Neural progenitor cell (in vitro differentiated cells): ENCODE measurements at regions not wholly inside any gene's neighbourhood (a gene's known extent, or its start where the extent isn't known, plus 50 kb on each side); places are given as distances from the start of the nearest gene placed in this dataset.
"Not testable (repeated sequence)": the region's sequence is repeated elsewhere in the genome, so short reads cannot be mapped to it uniquely, and the experiment has no call there.

Source experiments
- DNase-seq: peaks from one replicate; pipeline ENCODE4 v3.0.0-alpha.2; 2016; ENCODE audit warnings: low spot score
- H2AFZ ChIP-seq: fragments of 200-600 bp; sonication (generic); replicated peaks from 2 replicates; pipeline ENCODE4 v1.6.1; 2016; ENCODE audit warnings: antibody characterized with exemption
- H3F3A ChIP-seq: fragments of 200-600 bp; sonication (generic); 2 replicates; pipeline ENCODE4 v1.6.1; 2016; ENCODE audit warnings: antibody characterized with exemption, low read depth
- H3K27ac ChIP-seq: fragments of 200-600 bp; sonication (generic); 2 replicates; pipeline ENCODE4 v1.5.1; 2016; ENCODE audit warnings: mild to moderate bottlenecking
- H3K27me3 ChIP-seq: fragments of 200-600 bp; sonication (generic); 2 replicates; pipeline ENCODE4 v1.6.1; 2016; ENCODE audit warnings: mild to moderate bottlenecking, moderate library complexity
- H3K36me3 ChIP-seq: fragments of 200-600 bp; sonication (generic); 2 replicates; pipeline ENCODE4 v1.5.1; 2016
- H3K4me1 ChIP-seq: fragments of 200-600 bp; sonication (generic); 2 replicates; pipeline ENCODE4 v1.6.1; 2016; ENCODE audit warnings: mixed run types
- H3K4me2 ChIP-seq: fragments of 200-600 bp; sonication (generic); 2 replicates; pipeline ENCODE4 v1.6.1; 2016
- H3K4me3 ChIP-seq: fragments of 200-600 bp; sonication (generic); 2 replicates; pipeline ENCODE4 v1.5.1; 2016
- H3K79me2 ChIP-seq: fragments of 200-600 bp; sonication (generic); 2 replicates; pipeline ENCODE4 v1.6.1; 2016; ENCODE audit warnings: low read depth
- H3K9ac ChIP-seq: fragments of 200-600 bp; sonication (generic); 2 replicates; pipeline ENCODE4 v1.6.1; 2016
- H3K9me3 ChIP-seq: fragments of 200-600 bp; sonication (generic); 2 replicates; pipeline ENCODE4 v1.5.1; 2016; ENCODE audit warnings: low read depth
- H4K20me1 ChIP-seq: fragments of 200-600 bp; sonication (generic); 2 replicates; pipeline ENCODE4 v1.6.1; 2016; ENCODE audit warnings: low read depth
- H3K27ac Mint-ChIP-seq: 3 replicates; pipeline ENCODE4 v1.8.0; 2021; ENCODE audit warnings: mixed read lengths
- H3K27me3 Mint-ChIP-seq: 2 replicates; pipeline ENCODE4 v1.8.0; 2022; ENCODE audit warnings: low read depth, mild to moderate bottlenecking, inconsistent platforms, moderate library complexity, mixed read lengths; ENCODE audit not compliant: insufficient read depth
- H3K36me3 Mint-ChIP-seq: 3 replicates; pipeline ENCODE4 v1.8.0; 2021; ENCODE audit warnings: mixed read lengths
- H3K4me1 Mint-ChIP-seq: 3 replicates; pipeline ENCODE4 v1.8.0; 2021; ENCODE audit warnings: mixed read lengths
- H3K4me3 Mint-ChIP-seq: 3 replicates; pipeline ENCODE4 v1.8.0; 2021; ENCODE audit warnings: mild to moderate bottlenecking, moderate library complexity, mixed read lengths
- H3K9me3 Mint-ChIP-seq: 3 replicates; pipeline ENCODE4 v1.8.0; 2020; ENCODE audit warnings: mixed read lengths
- EZH2 ChIP-seq: fragments of 200-600 bp; sonication (generic); IDR thresholded peaks from 2 replicates; pipeline ENCODE4 v1.6.1; 2017; ENCODE audit warnings: antibody characterized with exemption, mild to moderate bottlenecking, moderate library complexity
- EZH2phosphoT487 ChIP-seq: fragments of 200-600 bp; sonication (generic); IDR thresholded peaks from 2 replicates; pipeline ENCODE4 v1.6.1; 2017; ENCODE audit warnings: antibody characterized with exemption
- TF ChIP-seq, protein P1 (sequence below): fragments of 200-600 bp; sonication (generic); IDR thresholded peaks from 2 replicates; pipeline ENCODE4 v1.5.1; 2017; ENCODE audit warnings: antibody characterized with exemption, mild to moderate bottlenecking

GRCh38 chr1:229170778-229171505 is 100.0 kb upstream of the RAB4A start:
- Histone ChIP-seq H3K27me3 (no peaks in the 10 kb centered on the region), H3K9me3 (no peaks in the 10 kb centered on the region), H3K79me2 (no peaks in the 10 kb centered on the region), H3K9ac (no peak overlapping the region), H3K4me3 (no peak overlapping the region), H3K27ac (no peak overlapping the region), H3K4me1 (peaks cover 4% of the 10 kb centered on the region), H4K20me1 (no peaks in the 10 kb centered on the region), H2AFZ (no peak overlapping the region), H3K4me2 (no peak overlapping the region), H3K36me3 (no peaks in the 10 kb centered on the region), H3F3A (no peaks in the 10 kb centered on the region)
- no peaks in the 10 kb centered on the region for H3K36me3 Mint-ChIP-seq
- H3K9me3 Mint-ChIP-seq, result peaks cover 2% of the 10 kb centered on the region
- DNase-seq, result no peak
- peaks cover 11% of the 10 kb centered on the region for H3K27me3 Mint-ChIP-seq
- peak overlapping the region; percentile 87 for H3K27ac Mint-ChIP-seq
- H3K4me3 Mint-ChIP-seq, result peak overlapping the region; percentile 10
- H3K4me1 Mint-ChIP-seq, result peaks cover 27% of the 10 kb centered on the region
- no peak for TF ChIP-seq EZH2phosphoT487
- TF ChIP-seq, protein P1, sequence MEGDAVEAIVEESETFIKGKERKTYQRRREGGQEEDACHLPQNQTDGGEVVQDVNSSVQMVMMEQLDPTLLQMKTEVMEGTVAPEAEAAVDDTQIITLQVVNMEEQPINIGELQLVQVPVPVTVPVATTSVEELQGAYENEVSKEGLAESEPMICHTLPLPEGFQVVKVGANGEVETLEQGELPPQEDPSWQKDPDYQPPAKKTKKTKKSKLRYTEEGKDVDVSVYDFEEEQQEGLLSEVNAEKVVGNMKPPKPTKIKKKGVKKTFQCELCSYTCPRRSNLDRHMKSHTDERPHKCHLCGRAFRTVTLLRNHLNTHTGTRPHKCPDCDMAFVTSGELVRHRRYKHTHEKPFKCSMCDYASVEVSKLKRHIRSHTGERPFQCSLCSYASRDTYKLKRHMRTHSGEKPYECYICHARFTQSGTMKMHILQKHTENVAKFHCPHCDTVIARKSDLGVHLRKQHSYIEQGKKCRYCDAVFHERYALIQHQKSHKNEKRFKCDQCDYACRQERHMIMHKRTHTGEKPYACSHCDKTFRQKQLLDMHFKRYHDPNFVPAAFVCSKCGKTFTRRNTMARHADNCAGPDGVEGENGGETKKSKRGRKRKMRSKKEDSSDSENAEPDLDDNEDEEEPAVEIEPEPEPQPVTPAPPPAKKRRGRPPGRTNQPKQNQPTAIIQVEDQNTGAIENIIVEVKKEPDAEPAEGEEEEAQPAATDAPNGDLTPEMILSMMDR, result no peak
- TF ChIP-seq EZH2, result no peak

DNA sequence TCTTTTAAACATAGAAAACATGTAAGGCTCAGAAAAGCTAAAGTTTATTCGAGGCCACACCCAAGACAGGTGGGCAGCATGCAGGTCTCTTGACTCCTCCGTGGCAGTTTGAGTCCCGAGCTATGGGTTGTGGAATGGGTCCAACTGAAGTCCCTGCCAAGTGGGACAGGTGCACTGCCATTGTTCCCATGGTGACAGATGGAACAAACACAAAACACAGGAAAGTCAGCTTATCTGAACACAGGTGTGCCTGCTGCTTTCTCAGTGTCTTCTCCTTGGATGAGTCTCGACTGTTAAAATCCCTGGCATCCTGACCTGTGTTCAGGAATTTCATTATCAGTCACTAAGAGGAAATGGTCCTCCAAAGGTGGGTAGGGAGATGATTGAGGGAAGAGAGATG is 99.0 kb upstream of the RAB4A start:
- Mint-ChIP-seq H3K36me3 (no peaks in the 10 kb centered on the region), H3K27me3 (peaks cover 9% of the 10 kb centered on the region), H3K4me3 (no peak overlapping the region), H3K4me1 (peaks cover 27% of the 10 kb centered on the region), H3K27ac (no peak overlapping the region), H3K9me3 (peaks cover 2% of the 10 kb centered on the region)
- no peak for DNase-seq
- no peak for TF ChIP-seq EZH2
- H4K20me1 ChIP-seq, result no peaks in the 10 kb centered on the region
- no peak overlapping the region for H2AFZ ChIP-seq
- H3K79me2 ChIP-seq, result no peaks in the 10 kb centered on the region
- H3K4me2 ChIP-seq, result no peak overlapping the region
- no peaks in the 10 kb centered on the region for H3F3A ChIP-seq
- H3K4me1 ChIP-seq, result peaks cover 12% of the 10 kb centered on the region
- no peaks in the 10 kb centered on the region for H3K27me3 ChIP-seq
- H3K9ac ChIP-seq, result no peak overlapping the region
- H3K9me3 ChIP-seq, result no peaks in the 10 kb centered on the region
- H3K36me3 ChIP-seq, result no peaks in the 10 kb centered on the region
- no peak overlapping the region for H3K4me3 ChIP-seq
- no peak overlapping the region for H3K27ac ChIP-seq

DNA sequence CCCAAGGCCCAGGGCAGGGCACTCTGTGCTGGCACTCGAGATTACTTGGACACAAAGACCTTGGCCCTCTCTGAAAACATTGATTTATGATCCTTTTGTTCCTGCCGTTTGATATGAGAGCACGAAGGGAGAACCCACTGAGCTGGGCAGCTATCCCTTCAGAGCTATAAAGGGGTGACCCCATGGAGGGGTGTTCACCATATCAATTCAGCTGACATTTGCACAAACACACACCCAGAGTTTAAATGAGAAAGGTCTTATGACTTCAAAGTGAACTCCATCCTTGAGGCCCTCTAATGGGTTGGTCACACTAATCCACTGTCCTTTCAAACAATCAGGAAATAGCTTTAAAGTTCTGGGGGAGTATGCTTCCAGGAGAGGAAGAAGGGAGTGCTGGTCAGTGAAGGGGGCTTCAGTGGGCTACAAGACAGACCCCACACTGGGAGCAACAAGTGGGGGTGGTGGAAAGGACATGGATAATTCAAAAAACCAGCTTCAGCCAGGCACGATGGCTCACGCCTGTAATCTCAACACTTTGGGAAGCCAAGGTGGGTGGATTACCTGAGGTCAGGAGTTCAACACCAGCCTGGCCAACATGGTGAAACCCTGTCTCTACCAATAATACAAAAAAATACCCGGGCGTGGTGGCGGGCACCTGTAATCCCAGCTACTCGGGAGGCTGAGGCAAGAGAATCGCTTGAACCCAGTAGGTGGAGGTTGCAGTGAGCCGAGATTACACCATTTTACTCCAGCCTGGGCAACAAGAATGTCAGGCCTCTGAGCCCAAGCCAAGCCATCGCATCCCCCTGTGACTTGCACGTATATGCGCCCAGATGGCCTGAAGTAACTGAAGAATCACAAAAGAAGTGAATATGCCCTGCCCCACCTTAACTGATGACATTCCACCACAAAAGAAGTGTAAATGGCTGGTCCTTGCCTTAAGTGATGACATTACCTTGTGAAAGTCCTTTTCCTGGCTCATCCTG is 97.1 kb upstream of the RAB4A start:
- not testable (repeated sequence) for H4K20me1 ChIP-seq, DNase-seq, H3K4me2 ChIP-seq, H3K36me3 ChIP-seq, H3K27me3 Mint-ChIP-seq, H3K27ac Mint-ChIP-seq, H3K4me3 Mint-ChIP-seq, H3K79me2 ChIP-seq, H3K9ac ChIP-seq, H3K9me3 Mint-ChIP-seq, H3K27ac ChIP-seq, H3K9me3 ChIP-seq, H3K27me3 ChIP-seq, H3K36me3 Mint-ChIP-seq, H3K4me3 ChIP-seq, H2AFZ ChIP-seq, H3F3A ChIP-seq
- H3K4me1 ChIP-seq, result peaks cover 12% of the 10 kb centered on the region
- H3K4me1 Mint-ChIP-seq, result peaks cover 24% of the 10 kb centered on the region

DNA sequence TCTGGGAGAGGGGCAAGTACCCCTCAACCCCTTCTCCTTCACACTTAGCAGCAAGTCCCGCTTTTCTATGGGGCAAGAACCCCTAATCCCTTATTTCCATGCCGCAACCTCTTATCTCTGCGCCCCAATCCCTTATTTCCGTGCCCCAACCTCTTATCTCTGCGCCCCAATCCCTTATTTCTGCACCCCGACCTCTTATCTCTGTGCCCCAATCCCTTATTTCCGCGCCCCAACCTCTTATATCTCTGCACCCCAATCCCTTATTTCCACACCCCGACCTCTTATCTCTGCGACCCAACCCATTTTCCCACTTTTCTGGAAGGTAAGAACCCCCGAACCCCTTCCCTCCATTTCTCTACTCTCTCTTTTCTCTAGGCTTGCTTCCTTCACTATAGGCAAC is 95.6 kb upstream of the RAB4A start:
- peaks cover 14% of the 10 kb centered on the region for H3K4me1 Mint-ChIP-seq
- H3K79me2 ChIP-seq, DNase-seq, H3K4me2 ChIP-seq, H3K4me3 ChIP-seq, H4K20me1 ChIP-seq, H3K4me3 Mint-ChIP-seq, H3K27me3 ChIP-seq, H3K27ac Mint-ChIP-seq, H2AFZ ChIP-seq, H3K27me3 Mint-ChIP-seq, H3K9ac ChIP-seq, H3K36me3 ChIP-seq, H3K9me3 Mint-ChIP-seq, H3K27ac ChIP-seq, H3K36me3 Mint-ChIP-seq, H3F3A ChIP-seq, H3K9me3 ChIP-seq: not testable (repeated sequence)
- peaks cover 12% of the 10 kb centered on the region for H3K4me1 ChIP-seq

DNA sequence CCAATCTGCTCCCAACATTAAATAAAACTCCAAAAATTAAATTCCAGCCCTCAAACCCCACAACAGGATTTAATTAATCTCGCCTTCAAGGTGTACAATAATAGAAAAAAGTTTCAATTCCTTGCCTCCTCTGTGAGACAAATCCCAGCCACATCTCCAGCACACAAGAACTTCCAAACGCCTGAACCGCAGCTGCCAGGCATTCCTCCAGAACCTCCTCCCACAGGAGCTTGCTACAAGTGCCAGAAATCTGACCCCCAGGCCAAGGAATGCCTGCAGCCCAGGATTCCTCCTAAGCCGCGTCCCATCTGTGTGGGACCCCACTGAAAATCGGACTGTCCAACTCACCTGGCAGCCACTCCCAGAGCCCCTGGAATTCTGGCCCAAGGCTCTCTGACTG is 94.5 kb upstream of the RAB4A start:
- not testable (repeated sequence) for H3K27ac Mint-ChIP-seq, H3K36me3 Mint-ChIP-seq, H3F3A ChIP-seq, DNase-seq, H3K4me3 Mint-ChIP-seq, H3K27me3 ChIP-seq, H3K4me3 ChIP-seq, H3K79me2 ChIP-seq, H3K4me1 Mint-ChIP-seq, H3K9me3 Mint-ChIP-seq, H3K9ac ChIP-seq, H2AFZ ChIP-seq, H4K20me1 ChIP-seq, H3K9me3 ChIP-seq, H3K27ac ChIP-seq, H3K27me3 Mint-ChIP-seq, H3K36me3 ChIP-seq
- Histone ChIP-seq H3K4me2 (peak overlapping the region; percentile 47), H3K4me1 (peaks cover 12% of the 10 kb centered on the region)
